ENCODE measurements at regions not wholly inside any gene's neighbourhood (a gene's known extent, or its start where the extent isn't known, plus 50 kb on each side); places are given as distances from the start of the nearest gene placed in this dataset.

GRCh38 chr11:15705891-15706290 is 591.2 kb downstream of the INSC start:
- intact Hi-C loops (cut with DNase I) = no loop called here
- Histone ChIP-seq H3K4me3 (no peak overlapping the region), H3K4me1 (peaks cover 0 to 13% (median 7%) of the 10 kb centered on the region in 3 donors), H3K27me3 (peaks cover 0 to 10% (median 0%) of the 10 kb centered on the region in 4 donors), H3K27ac (no peak overlapping the region), H3K36me3 (no peaks in the 10 kb centered on the region), H3K9me3 (no peaks in the 10 kb centered on the region)
- 93% methylated on average over 5 of the region's 5 CpGs for WGBS, 2 donors
- TF ChIP-seq CTCF (IDR thresholded peaks at IDR 0.05) (no peak), POLR2A (IDR thresholded peaks at IDR 0.05) (no peak)
- DNase-seq = no peak

- no peak for TF ChIP-seq CTCF (IDR thresholded peaks at IDR 0.05)
- no peaks in the 10 kb centered on the region for H3K9me3 ChIP-seq
- no peaks in the 10 kb centered on the region for H3K36me3 ChIP-seq
- peaks cover 0 to 13% (median 7%) of the 10 kb centered on the region in 3 donors for H3K4me1 ChIP-seq
- no peak for DNase-seq
- H3K27me3 ChIP-seq = peaks cover 0 to 4% (median 0%) of the 10 kb centered on the region in 4 donors
- intact Hi-C loops (cut with DNase I) = no loop called here
- H3K27ac ChIP-seq = no peak overlapping the region
- H3K4me3 ChIP-seq = no peak overlapping the region
- WGBS, 2 donors = 64 to 77% methylated on average over 1 of the region's 1 CpG
Measured at GRCh38 chr11:15707194-15707593, 592.5 kb downstream of the INSC start.

- Histone ChIP-seq H3K27ac (no peak overlapping the region), H3K27me3 (peaks cover 0 to 4% (median 0%) of the 10 kb centered on the region in 4 donors), H3K4me1 (peaks cover 0 to 13% (median 7%) of the 10 kb centered on the region in 3 donors), H3K4me3 (no peak overlapping the region), H3K9me3 (no peaks in the 10 kb centered on the region), H3K36me3 (no peaks in the 10 kb centered on the region)
- intact Hi-C loops (cut with DNase I) = no loop called here
- DNase-seq = no peak
- TF ChIP-seq CTCF (IDR thresholded peaks at IDR 0.05) (no peak), POLR2A (IDR thresholded peaks at IDR 0.05) (no peak)
- 22 to 24% methylated on average over 2 of the region's 2 CpGs for WGBS, 2 donors
Measured at GRCh38 chr11:15707971-15708370, 593.2 kb downstream of the INSC start.

- WGBS, 2 donors = 77 to 78% methylated on average over 3 of the region's 3 CpGs
- peaks cover 0 to 13% (median 7%) of the 10 kb centered on the region in 3 donors for H3K4me1 ChIP-seq
Measured at GRCh38 chr11:15710580-15711275, 596.0 kb downstream of the INSC start.

More at GRCh38 chr11:15710580-15711275, 596.0 kb downstream of the INSC start:
- TF ChIP-seq CTCF (IDR thresholded peaks at IDR 0.05) (no peak), POLR2A (IDR thresholded peaks at IDR 0.05) (no peak)
- Histone ChIP-seq H3K27me3 (peaks cover 0 to 5% (median 0%) of the 10 kb centered on the region in 4 donors), H3K36me3 (no peaks in the 10 kb centered on the region), H3K27ac (no peak overlapping the region), H3K9me3 (no peaks in the 10 kb centered on the region), H3K4me3 (no peak overlapping the region)
- no peak for DNase-seq
- intact Hi-C loops (cut with DNase I) = no loop called here
